GM12878 (cell line): ENCODE measurements at regions not wholly inside any gene's neighbourhood (a gene's known extent, or its start where the extent isn't known, plus 50 kb on each side); places are given as distances from the start of the nearest gene placed in this dataset.
"Not testable (repeated sequence)": the region's sequence is repeated elsewhere in the genome, so short reads cannot be mapped to it uniquely, and the experiment has no call there.

Experiments
- ATAC-seq: fragments of 200-7000 bp; cut with Tn5 transposase; 3 replicates; pipeline ENCODE4 v1.9.1; 2020; ENCODE audit warnings: mild to moderate bottlenecking, moderate library complexity
- BruUV-seq: library from RNA; stranded (reverse); fragments of 400-500 nt; replicated peaks from 2 replicates; lab custom pipeline; 2021; lab: Mats Ljungman, UMichigan
- CTCF ChIA-PET: fragments of 300-600 bp; sonication (Branson Sonifier 250); formaldehyde crosslinking; extraction: SDS; loops from one replicate; lab custom pipeline; 2021; ENCODE audit warnings: inconsistent platforms; lab: Yijun Ruan, JAX
- POLR2A ChIA-PET: fragments of 350-600 bp; formaldehyde crosslinking; extraction: SDS; loops from one replicate; lab custom pipeline; 2021; ENCODE audit warnings: inconsistent platforms; lab: Charles Lee
- RAD21 ChIA-PET: fragments of 300-600 bp; sonication (Branson Sonifier 250); formaldehyde crosslinking; loops from one replicate; lab custom pipeline; 2023; ENCODE audit warnings: antibody characterized with exemption; ENCODE audit not compliant: unreplicated experiment; lab: Charles Lee
- SMC1A ChIA-PET: fragments of 300-600 bp; sonication (Branson Sonifier 250); formaldehyde crosslinking; loops from one replicate; lab custom pipeline; 2023; ENCODE audit not compliant: unreplicated experiment, uncharacterized antibody; lab: Charles Lee
- DNase-seq: peaks from one replicate; pipeline ENCODE4 v3.0.0-alpha.2; 2011; ENCODE audit warnings: low read depth, low spot score
- FAIRE-seq: peaks from 3 replicates; lab custom pipeline; 2011; peaks lifted over from hg19 to GRCh38; lab: Jason Lieb, UNC
- H2AFZ ChIP-seq: 2 replicates; pipeline ENCODE4 v1.6.0; 2011; ENCODE audit warnings: low read depth, low read length, control low read depth; ENCODE audit not compliant: control insufficient read depth
- H3K27ac ChIP-seq: 2 replicates; pipeline ENCODE4 v1.5.1; 2011; ENCODE audit warnings: control low read depth; ENCODE audit not compliant: control insufficient read depth, insufficient read depth
- H3K27me3 ChIP-seq, 2 experiments: replicated peaks in 1 of 2; 2 replicates each; pipeline versions ENCODE4 v1.6.0 to v1.6.1; 2011; ENCODE audit warnings: low read length in 1 of 2; ENCODE audit not compliant: control insufficient read depth in 2 of 2, insufficient read depth in 2 of 2
- H3K36me3 ChIP-seq, 2 experiments: 2 replicates each; pipeline ENCODE4 v1.5.1; 2011; ENCODE audit warnings: low read length in 1 of 2; ENCODE audit not compliant: control insufficient read depth in 2 of 2, insufficient read depth in 2 of 2
- H3K4me1 ChIP-seq: 2 replicates; pipeline ENCODE4 v1.6.1; 2011; ENCODE audit warnings: mild to moderate bottlenecking, low read length, moderate library complexity, mixed read lengths; ENCODE audit not compliant: control insufficient read depth, insufficient read depth
- H3K4me2 ChIP-seq: 2 replicates; pipeline ENCODE4 v1.6.0; 2011; ENCODE audit warnings: control low read depth; ENCODE audit not compliant: control insufficient read depth, insufficient read depth
- H3K4me3 ChIP-seq: fragments of 200-600 bp; sonication (generic); 2 replicates; pipeline ENCODE4 v1.5.1; 2016
- H3K79me2 ChIP-seq: 2 replicates; pipeline ENCODE4 v1.6.0; 2011; ENCODE audit warnings: low read length; ENCODE audit not compliant: control insufficient read depth, insufficient read depth
- H3K9ac ChIP-seq: 2 replicates; pipeline ENCODE4 v1.8.0; 2011; ENCODE audit warnings: low read length, control low read depth, mixed read lengths; ENCODE audit not compliant: control insufficient read depth, insufficient read depth
- H3K9me3 ChIP-seq: replicated peaks from 3 replicates; pipeline ENCODE4 v1.5.1; 2011; ENCODE audit warnings: mild to moderate bottlenecking, low read length; ENCODE audit not compliant: control insufficient read depth, insufficient read depth
- H4K20me1 ChIP-seq: 2 replicates; pipeline ENCODE4 v1.6.0; 2011; ENCODE audit not compliant: control insufficient read depth, insufficient read depth
- WGBS: methylation state at CpG from one replicate; pipeline ENCODE4 v1.1.6; 2016; ENCODE audit warnings: low lambda C conversion rate; ENCODE audit not compliant: insufficient replicate concordance, insufficient coverage; ENCODE audit errors: missing lambda C conversion rate; 5-methylcytosine and 5-hydroxymethylcytosine counted together
- in situ Hi-C: fragments of 300-500 bp; cut with MboI; formaldehyde crosslinking; loops from 9 replicates; pipeline ENCODE4 v1.14.3; 2018; ENCODE audit warnings: mixed read lengths
- intact Hi-C: fragments of 100-400 bp; cut with micrococcal nuclease; formaldehyde crosslinking; loops from one replicate; pipeline ENCODE4 v1.14.2; 2022; ENCODE audit not compliant: unreplicated experiment

- RAD21 ChIA-PET, CTCF ChIA-PET, H3K9me3 ChIP-seq, H3K79me2 ChIP-seq, DNase-seq, H3K27ac ChIP-seq, BruUV-seq, SMC1A ChIA-PET, H3K9ac ChIP-seq, H3K4me1 ChIP-seq, H3K4me2 ChIP-seq, H3K27me3 ChIP-seq, H3K4me3 ChIP-seq, H2AFZ ChIP-seq, H3K36me3 ChIP-seq, intact Hi-C loops, ATAC-seq, in situ Hi-C loops, FAIRE-seq, POLR2A ChIA-PET, H4K20me1 ChIP-seq: not testable (repeated sequence)
- 14% methylated on average over 1 of the region's 2 CpGs for WGBS
These were observed 341.9 kb downstream of the BCL2L11 start for GRCh38 chr2:111462572-111462971.

DNA sequence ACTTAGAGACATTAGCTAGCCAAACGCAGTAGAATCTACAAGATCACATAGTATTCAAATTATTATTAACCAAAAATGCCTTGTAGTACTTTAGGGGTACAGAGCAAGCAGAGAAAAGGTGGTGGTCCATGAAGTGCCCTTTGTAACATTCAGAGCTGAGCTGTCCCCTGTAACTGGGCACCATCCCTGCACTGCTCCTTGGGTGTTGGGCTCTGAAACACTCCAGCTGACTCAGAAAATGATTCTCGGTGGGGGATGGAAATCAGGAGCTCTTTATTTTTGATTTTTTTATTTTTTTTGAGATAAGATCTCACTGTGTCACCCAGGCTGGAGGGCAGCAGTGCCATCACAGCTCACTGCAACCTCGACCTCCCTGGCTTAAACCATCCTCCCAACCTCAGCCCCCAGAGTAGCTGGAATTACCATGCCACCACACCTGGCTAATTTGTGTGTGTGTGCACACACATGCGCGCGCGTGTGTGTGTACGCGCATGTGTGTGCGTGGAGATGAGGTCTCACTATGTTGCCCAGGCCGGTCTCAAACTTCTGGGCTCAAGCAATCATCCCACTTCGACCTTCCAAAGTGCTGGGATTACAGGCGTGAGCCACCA is 342.6 kb downstream of the BCL2L11 start:
- 89% methylated on average over 12 of the region's 13 CpGs for WGBS

GRCh38 chr2:111463956-111464355 is 343.2 kb downstream of the BCL2L11 start:
- no CpG with 5 or more reads among the region's 10 CpGs for WGBS
- CTCF ChIA-PET, BruUV-seq, H3K9me3 ChIP-seq, SMC1A ChIA-PET, POLR2A ChIA-PET, H3K4me2 ChIP-seq, H3K36me3 ChIP-seq, H3K27ac ChIP-seq, H3K9ac ChIP-seq, intact Hi-C loops, H3K4me1 ChIP-seq, H3K4me3 ChIP-seq, H4K20me1 ChIP-seq, H3K79me2 ChIP-seq, H3K27me3 ChIP-seq, RAD21 ChIA-PET, H2AFZ ChIP-seq, in situ Hi-C loops, DNase-seq: not testable (repeated sequence)
- peak; percentile 82 for FAIRE-seq
- peak; percentile 98 for ATAC-seq

More for the DNA sequence above, 342.6 kb downstream of the BCL2L11 start:
- BruUV-seq, H3K4me3 ChIP-seq, H2AFZ ChIP-seq, ATAC-seq, in situ Hi-C loops, H3K79me2 ChIP-seq, RAD21 ChIA-PET, FAIRE-seq, SMC1A ChIA-PET, H3K27ac ChIP-seq, intact Hi-C loops, DNase-seq, CTCF ChIA-PET, H4K20me1 ChIP-seq, H3K36me3 ChIP-seq, H3K4me2 ChIP-seq, H3K9ac ChIP-seq, H3K27me3 ChIP-seq, H3K4me1 ChIP-seq, POLR2A ChIA-PET, H3K9me3 ChIP-seq: not testable (repeated sequence)

DNA sequence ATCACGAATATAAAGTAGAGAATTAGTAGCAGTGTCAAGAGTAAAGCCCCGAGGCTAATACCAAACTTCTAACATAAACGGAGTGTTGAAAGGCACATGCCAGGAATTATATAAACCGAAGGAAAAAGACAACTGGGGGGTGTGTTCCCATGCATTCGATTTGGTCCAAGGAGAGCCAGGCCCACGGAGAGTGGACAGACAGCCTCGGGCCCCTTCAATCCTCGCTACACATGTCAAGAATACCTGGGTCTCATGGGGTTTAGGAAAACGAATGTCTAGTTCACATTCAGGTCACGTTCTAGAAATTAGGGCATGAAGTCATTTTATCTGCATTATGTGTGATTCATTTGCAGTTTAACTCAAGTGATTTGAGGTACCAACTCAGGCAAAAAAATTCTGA is 343.7 kb downstream of the BCL2L11 start:
- ATAC-seq, intact Hi-C loops, H2AFZ ChIP-seq, FAIRE-seq, POLR2A ChIA-PET, H3K27ac ChIP-seq, H3K4me3 ChIP-seq, H3K4me1 ChIP-seq, RAD21 ChIA-PET, BruUV-seq, H4K20me1 ChIP-seq, DNase-seq, in situ Hi-C loops, H3K27me3 ChIP-seq, H3K4me2 ChIP-seq, H3K79me2 ChIP-seq, H3K9ac ChIP-seq, H3K36me3 ChIP-seq, CTCF ChIA-PET, SMC1A ChIA-PET, H3K9me3 ChIP-seq: not testable (repeated sequence)
- 23% methylated on average over 6 of the region's 10 CpGs for WGBS
